WERI-Rb-1 (cell line): ENCODE measurements at regions not wholly inside any gene's neighbourhood (a gene's known extent, or its start where the extent isn't known, plus 50 kb on each side); places are given as distances from the start of the nearest gene placed in this dataset.
A peak's percentile ranks its signal among the peaks of the same experiment; 100 is the strongest.

Source experiments
- DNase-seq: peaks from one replicate; pipeline ENCODE4 v3.0.0-alpha.2; 2020
- H3K27ac ChIP-seq: fragments of 250-450 bp; sonication (Bioruptor Pico); 2 replicates; pipeline ENCODE4 v1.5.1; 2020; ENCODE audit warnings: mild to moderate bottlenecking, moderate library complexity
- H3K27me3 ChIP-seq: fragments of 250-450 bp; sonication (Bioruptor Pico); 2 replicates; pipeline ENCODE4 v1.5.1; 2021; ENCODE audit warnings: mild to moderate bottlenecking, low read depth, moderate library complexity; ENCODE audit not compliant: insufficient read depth, severe bottlenecking
- H3K36me3 ChIP-seq: fragments of 250-450 bp; sonication (Bioruptor Pico); 2 replicates; pipeline ENCODE4 v1.5.1; 2020; ENCODE audit warnings: mild to moderate bottlenecking, moderate library complexity
- H3K4me3 ChIP-seq: 2 replicates; pipeline ENCODE4 v1.5.1; 2011; ENCODE audit warnings: low read depth, mild to moderate bottlenecking, control low read depth, low read length
- H3K9me3 ChIP-seq: fragments of 250-450 bp; sonication (Bioruptor Pico); 2 replicates; pipeline ENCODE4 v1.5.1; 2021; ENCODE audit warnings: mild to moderate bottlenecking, moderate library complexity; ENCODE audit not compliant: severe bottlenecking
- TF ChIP-seq, protein P1 (sequence below): IDR thresholded peaks from 2 replicates; pipeline ENCODE4 v1.5.1; 2011; ENCODE audit warnings: low read depth, mild to moderate bottlenecking, control low read depth, inconsistent platforms, low read length

DNA sequence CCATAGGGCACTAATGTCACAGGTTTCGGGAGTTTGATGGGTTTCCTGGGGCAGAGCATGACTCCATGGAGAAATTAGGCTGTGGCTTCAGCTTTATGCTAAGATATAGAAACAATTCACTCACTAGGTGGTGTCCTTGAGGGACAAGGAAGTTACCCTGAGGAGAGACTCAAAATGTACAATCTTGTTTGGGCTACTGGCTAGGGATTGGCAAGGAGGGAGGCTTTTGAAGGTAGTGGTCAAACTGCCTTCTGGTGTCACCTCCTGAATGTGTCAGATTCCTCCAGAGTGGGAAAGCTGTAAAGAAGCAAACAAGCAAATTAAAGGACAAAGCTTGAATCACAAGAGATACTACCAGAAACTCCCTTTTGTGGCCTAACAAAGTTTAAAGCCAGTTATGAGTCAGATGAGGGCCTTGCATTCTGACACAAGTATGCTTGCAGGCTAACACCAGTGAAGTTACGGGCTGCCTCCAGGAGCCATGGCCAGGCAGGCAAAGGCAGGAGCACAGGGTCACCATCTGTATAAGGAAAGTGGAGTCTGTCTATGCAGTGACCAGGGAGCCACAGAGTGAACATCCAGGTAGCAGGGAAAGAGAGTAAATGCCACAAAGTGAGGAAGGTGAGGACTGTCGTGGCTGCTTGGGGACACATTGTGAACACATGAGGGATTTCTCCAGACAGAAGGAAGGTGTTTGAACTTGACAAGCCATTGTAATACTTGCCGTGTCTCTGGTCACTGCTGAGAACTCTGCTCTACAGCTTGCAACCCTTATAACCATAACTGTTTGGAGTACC, 107.7 kb upstream of the DTNBP1 start:
- DNase-seq, result no peak
- H3K4me3 ChIP-seq, result no peak overlapping the region
- no peaks in the 10 kb centered on the region for H3K9me3 ChIP-seq
- TF ChIP-seq, protein P1, sequence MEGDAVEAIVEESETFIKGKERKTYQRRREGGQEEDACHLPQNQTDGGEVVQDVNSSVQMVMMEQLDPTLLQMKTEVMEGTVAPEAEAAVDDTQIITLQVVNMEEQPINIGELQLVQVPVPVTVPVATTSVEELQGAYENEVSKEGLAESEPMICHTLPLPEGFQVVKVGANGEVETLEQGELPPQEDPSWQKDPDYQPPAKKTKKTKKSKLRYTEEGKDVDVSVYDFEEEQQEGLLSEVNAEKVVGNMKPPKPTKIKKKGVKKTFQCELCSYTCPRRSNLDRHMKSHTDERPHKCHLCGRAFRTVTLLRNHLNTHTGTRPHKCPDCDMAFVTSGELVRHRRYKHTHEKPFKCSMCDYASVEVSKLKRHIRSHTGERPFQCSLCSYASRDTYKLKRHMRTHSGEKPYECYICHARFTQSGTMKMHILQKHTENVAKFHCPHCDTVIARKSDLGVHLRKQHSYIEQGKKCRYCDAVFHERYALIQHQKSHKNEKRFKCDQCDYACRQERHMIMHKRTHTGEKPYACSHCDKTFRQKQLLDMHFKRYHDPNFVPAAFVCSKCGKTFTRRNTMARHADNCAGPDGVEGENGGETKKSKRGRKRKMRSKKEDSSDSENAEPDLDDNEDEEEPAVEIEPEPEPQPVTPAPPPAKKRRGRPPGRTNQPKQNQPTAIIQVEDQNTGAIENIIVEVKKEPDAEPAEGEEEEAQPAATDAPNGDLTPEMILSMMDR, result no peak
- H3K27me3 ChIP-seq, result no peaks in the 10 kb centered on the region
- no peak overlapping the region for H3K27ac ChIP-seq
- H3K36me3 ChIP-seq, result no peaks in the 10 kb centered on the region

DNA sequence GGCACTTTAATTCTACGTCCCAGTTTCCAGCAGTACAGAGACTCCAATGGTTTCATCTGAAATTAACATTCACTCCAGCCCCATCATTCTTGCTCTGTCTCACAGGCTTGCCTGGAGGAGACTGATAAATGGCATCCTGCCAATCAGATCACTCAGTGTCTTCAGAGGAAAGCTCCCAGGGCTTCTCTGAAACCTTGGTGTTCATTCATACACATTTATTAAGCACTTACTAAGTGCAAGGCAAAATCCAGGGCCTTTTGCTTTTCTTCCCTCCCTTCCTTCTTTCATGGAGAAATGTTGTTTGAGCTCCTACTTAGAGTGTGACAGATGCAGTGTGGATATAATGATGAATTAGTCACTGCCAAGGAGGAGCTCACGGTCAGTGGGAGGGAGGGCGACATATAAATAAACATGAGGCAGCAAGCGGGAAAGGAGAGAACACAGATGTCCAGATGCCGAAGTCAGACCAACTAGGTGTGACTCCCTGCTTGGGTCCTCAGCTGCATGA, 106.7 kb upstream of the DTNBP1 start:
- Histone ChIP-seq H3K27ac (no peak overlapping the region; the same call in 1 of the 2 replicates), H3K27me3 (no peaks in the 10 kb centered on the region), H3K36me3 (no peaks in the 10 kb centered on the region), H3K9me3 (no peaks in the 10 kb centered on the region), H3K4me3 (no peak overlapping the region)
- DNase-seq, result peak; percentile 47
- TF ChIP-seq, protein P1, result no peak

DNA sequence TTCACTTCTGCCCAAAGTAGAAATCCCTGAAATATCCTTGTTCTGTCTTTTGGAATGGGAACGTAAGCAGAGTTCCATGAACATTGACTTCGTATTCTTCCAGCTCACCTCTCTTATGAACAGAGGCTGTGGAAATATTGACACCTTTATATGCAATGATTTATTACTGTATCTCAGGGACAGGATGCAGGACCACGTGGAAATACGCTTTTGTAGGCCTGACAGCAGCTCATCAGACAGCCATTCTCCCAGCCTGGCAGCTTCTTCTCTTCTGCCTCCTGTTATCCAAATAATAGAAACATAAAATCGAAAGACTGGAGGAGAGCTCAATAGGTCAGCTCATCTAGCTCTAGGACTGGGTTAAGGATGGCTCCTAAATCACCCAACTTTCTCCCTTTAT, 106.2 kb upstream of the DTNBP1 start:
- TF ChIP-seq, protein P1, result no peak
- no peak overlapping the region for H3K4me3 ChIP-seq
- no peak overlapping the region; the same call in 1 of the 2 replicates for H3K27ac ChIP-seq
- no peaks in the 10 kb centered on the region for H3K27me3 ChIP-seq
- no peak for DNase-seq
- no peaks in the 10 kb centered on the region for H3K36me3 ChIP-seq
- no peaks in the 10 kb centered on the region for H3K9me3 ChIP-seq

DNA sequence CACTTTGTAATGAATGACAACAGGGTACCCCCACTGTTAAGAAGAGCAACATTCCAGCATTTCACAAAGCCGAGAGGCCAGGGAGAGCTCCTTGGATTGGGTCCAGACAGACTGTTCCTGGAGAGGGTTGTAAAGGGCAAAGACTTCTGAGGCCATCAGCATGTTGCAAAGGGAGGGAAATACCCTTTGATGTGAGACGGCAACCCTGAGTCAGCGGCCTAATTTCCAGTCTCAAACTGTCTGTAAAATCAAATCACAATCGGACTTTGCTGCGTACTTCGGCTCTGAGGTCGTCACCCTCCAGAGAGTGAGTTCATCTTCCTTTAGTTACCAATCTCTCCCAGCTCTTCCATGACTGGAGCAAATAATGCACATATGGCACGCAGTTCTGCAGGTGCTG, 101.0 kb upstream of the DTNBP1 start:
- Histone ChIP-seq H3K4me3 (peak overlapping the region; percentile 37), H3K27ac (peak overlapping the region; percentile 73), H3K27me3 (no peaks in the 10 kb centered on the region), H3K9me3 (no peaks in the 10 kb centered on the region), H3K36me3 (no peaks in the 10 kb centered on the region)
- peak; percentile 82 for DNase-seq
- TF ChIP-seq, protein P1, result no peak

DNA sequence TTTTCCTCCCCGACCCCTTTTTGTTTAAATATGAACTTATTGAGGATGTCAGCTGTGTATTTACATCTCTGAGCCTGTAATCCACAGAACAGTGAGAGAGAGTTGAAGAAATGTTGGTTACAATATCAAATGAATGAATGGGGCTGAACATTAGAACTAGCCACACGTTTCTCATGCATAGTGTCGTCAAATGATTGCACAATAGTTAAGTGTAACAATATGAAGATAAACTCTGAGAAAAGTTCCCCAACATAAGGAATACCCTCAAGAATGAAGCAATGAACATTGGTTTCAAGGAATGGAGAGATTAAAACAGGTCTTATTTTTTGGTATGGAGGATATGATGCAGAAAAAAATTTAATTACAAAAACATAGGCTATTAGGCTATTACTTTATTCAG, 100.5 kb upstream of the DTNBP1 start:
- DNase-seq, result no peak
- peak overlapping the region; percentile 73 for H3K27ac ChIP-seq
- H3K27me3 ChIP-seq, result no peaks in the 10 kb centered on the region
- H3K9me3 ChIP-seq, result peaks cover under 1% of the 10 kb centered on the region
- TF ChIP-seq, protein P1, result no peak
- no peaks in the 10 kb centered on the region for H3K36me3 ChIP-seq
- H3K4me3 ChIP-seq, result peak overlapping the region; percentile 37

DNA sequence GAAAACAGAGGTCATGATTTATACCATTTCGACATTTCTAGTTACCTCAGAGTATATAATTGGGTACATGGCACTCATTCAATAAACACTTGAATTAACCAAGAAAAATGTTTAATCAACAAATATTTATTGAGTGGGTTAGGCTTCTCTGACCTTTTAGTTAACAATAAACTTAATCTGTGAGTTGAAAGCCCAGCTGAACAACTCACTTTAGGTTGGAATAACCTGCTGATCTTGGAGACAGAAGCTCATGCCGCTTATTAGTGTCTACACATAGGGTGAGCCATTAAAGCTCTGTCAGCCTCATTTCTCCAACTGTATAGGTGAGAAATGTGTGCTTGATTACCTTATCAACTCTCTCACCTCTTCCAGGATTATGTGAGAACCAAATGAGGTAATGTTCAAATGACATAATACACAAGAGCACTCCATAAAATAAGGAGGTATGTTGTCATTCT, 98.2 kb upstream of the DTNBP1 start:
- no peaks in the 10 kb centered on the region; the same call in 1 of the 2 replicates for H3K36me3 ChIP-seq
- no peaks in the 10 kb centered on the region for H3K27me3 ChIP-seq
- no peak overlapping the region for H3K27ac ChIP-seq
- no peak for DNase-seq
- peaks cover 12% of the 10 kb centered on the region for H3K9me3 ChIP-seq
- H3K4me3 ChIP-seq, result no peak overlapping the region
- TF ChIP-seq, protein P1, result no peak
